NCI-H460 (cell line): ENCODE measurements at regions not wholly inside any gene's neighbourhood (a gene's known extent, or its start where the extent isn't known, plus 50 kb on each side); places are given as distances from the start of the nearest gene placed in this dataset.

Source experiments
- DNase-seq: peaks from one replicate; pipeline ENCODE4 v3.0.0-alpha.2; 2016; ENCODE audit warnings: low read depth; ENCODE audit errors: extremely low read depth

- no peak for DNase-seq
These were observed 131.0 kb upstream of the CSF3R start for GRCh38 chr1:36613721-36614120.

- DNase-seq, result no peak
These were observed 130.2 kb upstream of the CSF3R start for GRCh38 chr1:36612881-36613280.

- no peak for DNase-seq
These were observed 129.4 kb upstream of the CSF3R start for GRCh38 chr1:36612121-36612520.

- DNase-seq, result peak; percentile 52
These were observed 126.7 kb upstream of the CSF3R start for GRCh38 chr1:36609241-36610027.

GRCh38 chr1:36608272-36608671 is 125.6 kb upstream of the CSF3R start:
- DNase-seq, result no peak

- DNase-seq, result no peak
These were observed 124.5 kb upstream of the CSF3R start for GRCh38 chr1:36607263-36607651.

- no peak for DNase-seq
These were observed 124.0 kb upstream of the CSF3R start for GRCh38 chr1:36606641-36607262.

GRCh38 chr1:36605942-36606640 is 123.4 kb upstream of the CSF3R start:
- no peak for DNase-seq

GRCh38 chr1:36603461-36603860 is 120.7 kb upstream of the CSF3R start:
- DNase-seq, result no peak

GRCh38 chr1:36602184-36602583 is 119.5 kb upstream of the CSF3R start:
- no peak for DNase-seq

- DNase-seq, result no peak
These were observed 117.1 kb upstream of the CSF3R start for GRCh38 chr1:36599828-36600227.

- DNase-seq, result no peak
These were observed 114.8 kb upstream of the CSF3R start for GRCh38 chr1:36597514-36597913.

GRCh38 chr1:36595921-36596320 is 113.2 kb upstream of the CSF3R start:
- no peak for DNase-seq

- DNase-seq, result no peak
These were observed 112.6 kb upstream of the CSF3R start for GRCh38 chr1:36595349-36595748.

- no peak for DNase-seq
These were observed 111.3 kb upstream of the CSF3R start for GRCh38 chr1:36594023-36594422.

- no peak for DNase-seq
These were observed 108.6 kb upstream of the CSF3R start for GRCh38 chr1:36591278-36591677.

GRCh38 chr1:36590771-36591170 is 108.1 kb upstream of the CSF3R start:
- no peak for DNase-seq

- DNase-seq, result no peak
These were observed 107.6 kb upstream of the CSF3R start for GRCh38 chr1:36590264-36590663.

- no peak for DNase-seq
These were observed 106.3 kb upstream of the CSF3R start for GRCh38 chr1:36588972-36589371.

GRCh38 chr1:36585569-36586548 is 103.1 kb upstream of the CSF3R start:
- DNase-seq, result no peak
